Activated T-cell treated with anti-CD3 and anti-CD28 coated beads, Interleukin-2, amount 50 U/mL, for 24 hours (primary cell): ENCODE measurements at regions not wholly inside any gene's neighbourhood (a gene's known extent, or its start where the extent isn't known, plus 50 kb on each side); places are given as distances from the start of the nearest gene placed in this dataset.

Experiments
- DNase-seq: peaks from one replicate; pipeline ENCODE4 v3.0.0-alpha.2; 2020
- H3K27ac Mint-ChIP-seq: 2 replicates; pipeline ENCODE4 v1.8.0; 2020; ENCODE audit warnings: mild to moderate bottlenecking, mixed read lengths
- H3K27me3 Mint-ChIP-seq: 2 replicates; pipeline ENCODE4 v1.8.0; 2020; ENCODE audit warnings: mixed read lengths
- H3K36me3 Mint-ChIP-seq: 2 replicates; pipeline ENCODE4 v1.8.0; 2020; ENCODE audit warnings: low read depth, mixed read lengths
- H3K4me1 Mint-ChIP-seq: 2 replicates; pipeline ENCODE4 v1.8.0; 2020; ENCODE audit warnings: low read depth, mixed read lengths
- H3K4me3 Mint-ChIP-seq: 2 replicates; pipeline ENCODE4 v1.8.0; 2020; ENCODE audit warnings: mild to moderate bottlenecking, moderate library complexity, mixed read lengths
- H3K9me3 Mint-ChIP-seq: 2 replicates; pipeline ENCODE4 v1.8.0; 2020; ENCODE audit warnings: mixed read lengths

GRCh38 chr7:23972057-23972456 is 262.0 kb downstream of the STK31 start:
- Mint-ChIP-seq H3K27ac (no peak overlapping the region), H3K4me1 (peaks cover 11% of the 10 kb centered on the region), H3K36me3 (no peaks in the 10 kb centered on the region), H3K27me3 (peaks cover 1% of the 10 kb centered on the region), H3K9me3 (peaks cover 2% of the 10 kb centered on the region), H3K4me3 (no peak overlapping the region)
- no peak for DNase-seq

- Mint-ChIP-seq H3K27ac (no peak overlapping the region), H3K4me3 (no peak overlapping the region), H3K27me3 (peaks cover 5% of the 10 kb centered on the region), H3K4me1 (peaks cover 4% of the 10 kb centered on the region), H3K36me3 (no peaks in the 10 kb centered on the region), H3K9me3 (peaks cover 3% of the 10 kb centered on the region)
- DNase-seq, result no peak
These were observed 263.2 kb downstream of the STK31 start for GRCh38 chr7:23973264-23973663.

GRCh38 chr7:23980081-23980480 is 270.1 kb downstream of the STK31 start:
- Mint-ChIP-seq H3K4me1 (no peaks in the 10 kb centered on the region), H3K4me3 (no peak overlapping the region), H3K9me3 (peaks cover 16% of the 10 kb centered on the region), H3K27ac (no peak overlapping the region), H3K27me3 (peaks cover 31% of the 10 kb centered on the region), H3K36me3 (no peaks in the 10 kb centered on the region)
- DNase-seq, result no peak

GRCh38 chr7:23981314-23981713 is 271.3 kb downstream of the STK31 start:
- Mint-ChIP-seq H3K27me3 (peaks cover 33% of the 10 kb centered on the region), H3K4me3 (no peak overlapping the region), H3K4me1 (no peaks in the 10 kb centered on the region), H3K27ac (no peak overlapping the region), H3K36me3 (no peaks in the 10 kb centered on the region), H3K9me3 (peaks cover 16% of the 10 kb centered on the region)
- no peak for DNase-seq

GRCh38 chr7:23981758-23982157 is 271.7 kb downstream of the STK31 start:
- Mint-ChIP-seq H3K36me3 (no peaks in the 10 kb centered on the region), H3K9me3 (peaks cover 16% of the 10 kb centered on the region), H3K4me3 (no peak overlapping the region), H3K27ac (no peak overlapping the region), H3K4me1 (no peaks in the 10 kb centered on the region), H3K27me3 (peaks cover 33% of the 10 kb centered on the region)
- DNase-seq, result no peak

GRCh38 chr7:24005517-24005916 is 278.5 kb upstream of the NPY start:
- Mint-ChIP-seq H3K4me1 (no peaks in the 10 kb centered on the region), H3K27ac (no peak overlapping the region), H3K9me3 (peaks cover 6% of the 10 kb centered on the region), H3K36me3 (no peaks in the 10 kb centered on the region), H3K27me3 (peaks cover 22% of the 10 kb centered on the region), H3K4me3 (no peak overlapping the region)
- DNase-seq, result no peak

GRCh38 chr7:24010495-24010894 is 273.5 kb upstream of the NPY start:
- H3K36me3 Mint-ChIP-seq, result no peaks in the 10 kb centered on the region
- H3K4me1 Mint-ChIP-seq, result no peaks in the 10 kb centered on the region
- DNase-seq, result no peak
- peaks cover 34% of the 10 kb centered on the region for H3K27me3 Mint-ChIP-seq
- H3K9me3 Mint-ChIP-seq, result peaks cover 10% of the 10 kb centered on the region
- H3K27ac Mint-ChIP-seq, result no peak overlapping the region
- H3K4me3 Mint-ChIP-seq, result no peak overlapping the region

GRCh38 chr7:24017519-24017918 is 266.5 kb upstream of the NPY start:
- Mint-ChIP-seq H3K27me3 (peaks cover 2% of the 10 kb centered on the region), H3K27ac (no peak overlapping the region), H3K9me3 (no peaks in the 10 kb centered on the region), H3K36me3 (no peaks in the 10 kb centered on the region), H3K4me1 (no peaks in the 10 kb centered on the region), H3K4me3 (no peak overlapping the region)
- DNase-seq, result no peak

- peaks cover 2% of the 10 kb centered on the region for H3K27me3 Mint-ChIP-seq
These were observed 265.7 kb upstream of the NPY start for GRCh38 chr7:24018331-24018730.

GRCh38 chr7:24019841-24020240 is 264.1 kb upstream of the NPY start:
- H3K36me3 Mint-ChIP-seq, result no peaks in the 10 kb centered on the region
- no peak for DNase-seq
- no peak overlapping the region for H3K4me3 Mint-ChIP-seq
- H3K27ac Mint-ChIP-seq, result no peak overlapping the region
- H3K9me3 Mint-ChIP-seq, result no peaks in the 10 kb centered on the region
- H3K4me1 Mint-ChIP-seq, result no peaks in the 10 kb centered on the region
- H3K27me3 Mint-ChIP-seq, result peaks cover 5% of the 10 kb centered on the region

More at GRCh38 chr7:24018331-24018730, 265.7 kb upstream of the NPY start:
- H3K9me3 Mint-ChIP-seq, result no peaks in the 10 kb centered on the region
- no peak for DNase-seq
- H3K27ac Mint-ChIP-seq, result no peak overlapping the region
- H3K4me1 Mint-ChIP-seq, result no peaks in the 10 kb centered on the region
- H3K4me3 Mint-ChIP-seq, result no peak overlapping the region
- no peaks in the 10 kb centered on the region for H3K36me3 Mint-ChIP-seq

- Mint-ChIP-seq H3K9me3 (no peaks in the 10 kb centered on the region), H3K27ac (no peak overlapping the region), H3K27me3 (peaks cover 5% of the 10 kb centered on the region), H3K4me1 (no peaks in the 10 kb centered on the region), H3K4me3 (no peak overlapping the region), H3K36me3 (no peaks in the 10 kb centered on the region)
- DNase-seq, result no peak
These were observed 259.5 kb upstream of the NPY start for GRCh38 chr7:24024276-24025068.

- H3K27me3 Mint-ChIP-seq, result peaks cover 5% of the 10 kb centered on the region
- no peaks in the 10 kb centered on the region for H3K4me1 Mint-ChIP-seq
- no peaks in the 10 kb centered on the region for H3K36me3 Mint-ChIP-seq
- no peak overlapping the region for H3K27ac Mint-ChIP-seq
- no peak overlapping the region for H3K4me3 Mint-ChIP-seq
- H3K9me3 Mint-ChIP-seq, result no peaks in the 10 kb centered on the region
- no peak for DNase-seq
These were observed 258.9 kb upstream of the NPY start for GRCh38 chr7:24025094-24025493.

GRCh38 chr7:24025765-24026164 is 258.2 kb upstream of the NPY start:
- H3K4me1 Mint-ChIP-seq, result no peaks in the 10 kb centered on the region
- H3K36me3 Mint-ChIP-seq, result no peaks in the 10 kb centered on the region
- no peaks in the 10 kb centered on the region for H3K9me3 Mint-ChIP-seq
- peaks cover 5% of the 10 kb centered on the region for H3K27me3 Mint-ChIP-seq
- no peak overlapping the region for H3K27ac Mint-ChIP-seq
- no peak for DNase-seq
- no peak overlapping the region for H3K4me3 Mint-ChIP-seq

GRCh38 chr7:24026351-24026750 is 257.6 kb upstream of the NPY start:
- no peak overlapping the region for H3K27ac Mint-ChIP-seq
- no peak for DNase-seq
- H3K9me3 Mint-ChIP-seq, result no peaks in the 10 kb centered on the region
- peaks cover 5% of the 10 kb centered on the region for H3K27me3 Mint-ChIP-seq
- H3K4me3 Mint-ChIP-seq, result no peak overlapping the region
- no peaks in the 10 kb centered on the region for H3K36me3 Mint-ChIP-seq
- no peaks in the 10 kb centered on the region for H3K4me1 Mint-ChIP-seq

GRCh38 chr7:24029068-24029467 is 254.9 kb upstream of the NPY start:
- Mint-ChIP-seq H3K4me3 (no peak overlapping the region), H3K36me3 (no peaks in the 10 kb centered on the region), H3K27ac (no peak overlapping the region), H3K9me3 (no peaks in the 10 kb centered on the region), H3K27me3 (peaks cover 3% of the 10 kb centered on the region), H3K4me1 (no peaks in the 10 kb centered on the region)
- DNase-seq, result no peak

- no peak for DNase-seq
- H3K4me3 Mint-ChIP-seq, result no peak overlapping the region
- no peaks in the 10 kb centered on the region for H3K27me3 Mint-ChIP-seq
- H3K27ac Mint-ChIP-seq, result no peak overlapping the region
- H3K4me1 Mint-ChIP-seq, result peaks cover 8% of the 10 kb centered on the region
- no peaks in the 10 kb centered on the region for H3K36me3 Mint-ChIP-seq
- no peaks in the 10 kb centered on the region for H3K9me3 Mint-ChIP-seq
These were observed 249.7 kb upstream of the NPY start for GRCh38 chr7:24034251-24034650.
